ENCODE measurements at regions not wholly inside any gene's neighbourhood (a gene's known extent, or its start where the extent isn't known, plus 50 kb on each side); places are given as distances from the start of the nearest gene placed in this dataset.

DNA sequence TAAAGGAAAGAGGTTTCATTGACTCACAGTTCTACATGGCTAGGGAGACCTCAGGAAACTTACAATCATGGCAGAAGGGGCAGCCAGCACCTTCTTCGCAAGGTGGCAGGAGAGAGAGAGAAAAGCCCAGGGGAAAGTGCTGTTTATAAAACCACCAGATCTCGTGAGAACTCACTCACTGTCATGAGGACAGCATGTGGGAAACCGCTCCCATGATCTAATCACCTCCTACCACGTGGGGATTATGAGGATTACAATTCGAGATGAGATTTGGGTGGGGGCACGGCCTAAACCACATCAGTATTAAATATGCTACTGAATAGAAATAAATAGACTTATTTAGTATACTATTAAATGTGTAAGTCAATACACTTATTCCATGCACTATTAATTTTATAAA lies 70.6 kb upstream of the TCF21 start:
- Histone ChIP-seq H3K27me3 (no peaks in the 10 kb centered on the region), H3K9me3 (no peaks in the 10 kb centered on the region), H3K27ac (peak overlapping the region in 1 of 12 donors; percentile 15), H3K4me1 (peaks cover 0 to 7% (median 0%) of the 10 kb centered on the region in 12 donors), H3K36me3 (no peaks in the 10 kb centered on the region), H3K4me3 (no peak overlapping the region)
- no peak for TF ChIP-seq POLR2A (IDR thresholded peaks at IDR 0.05)
- TF ChIP-seq, protein P1, sequence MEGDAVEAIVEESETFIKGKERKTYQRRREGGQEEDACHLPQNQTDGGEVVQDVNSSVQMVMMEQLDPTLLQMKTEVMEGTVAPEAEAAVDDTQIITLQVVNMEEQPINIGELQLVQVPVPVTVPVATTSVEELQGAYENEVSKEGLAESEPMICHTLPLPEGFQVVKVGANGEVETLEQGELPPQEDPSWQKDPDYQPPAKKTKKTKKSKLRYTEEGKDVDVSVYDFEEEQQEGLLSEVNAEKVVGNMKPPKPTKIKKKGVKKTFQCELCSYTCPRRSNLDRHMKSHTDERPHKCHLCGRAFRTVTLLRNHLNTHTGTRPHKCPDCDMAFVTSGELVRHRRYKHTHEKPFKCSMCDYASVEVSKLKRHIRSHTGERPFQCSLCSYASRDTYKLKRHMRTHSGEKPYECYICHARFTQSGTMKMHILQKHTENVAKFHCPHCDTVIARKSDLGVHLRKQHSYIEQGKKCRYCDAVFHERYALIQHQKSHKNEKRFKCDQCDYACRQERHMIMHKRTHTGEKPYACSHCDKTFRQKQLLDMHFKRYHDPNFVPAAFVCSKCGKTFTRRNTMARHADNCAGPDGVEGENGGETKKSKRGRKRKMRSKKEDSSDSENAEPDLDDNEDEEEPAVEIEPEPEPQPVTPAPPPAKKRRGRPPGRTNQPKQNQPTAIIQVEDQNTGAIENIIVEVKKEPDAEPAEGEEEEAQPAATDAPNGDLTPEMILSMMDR (IDR thresholded peaks at IDR 0.05): no peak
- intact Hi-C loops (cut with DNase I): no loop called here
- ATAC-seq (no peak), DNase-seq (no peak)
- 66 to 72% (median 66%) methylated on average over 6 of the region's 6 CpGs for WGBS, 4 donors

DNA sequence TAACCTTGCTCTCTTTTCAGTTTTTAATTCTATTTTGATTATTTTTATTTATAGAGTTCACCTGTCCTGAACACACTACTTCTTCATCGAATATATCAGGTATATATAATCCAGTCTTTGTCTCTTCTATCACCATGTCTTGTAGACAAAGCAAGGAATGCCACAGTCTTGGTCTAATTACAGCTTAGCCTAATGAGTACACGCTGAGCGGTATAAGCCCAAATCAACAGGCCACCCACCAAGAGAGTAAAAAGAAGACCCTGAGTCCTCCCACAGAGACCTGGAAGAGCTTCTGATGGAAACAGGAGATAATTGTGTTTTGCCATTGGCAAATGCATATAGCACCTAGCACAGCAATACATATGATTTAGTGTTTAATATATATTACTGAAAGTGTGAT lies 68.7 kb upstream of the TCF21 start:
- DNase-seq (no peak), ATAC-seq (no peak)
- H3K27me3 ChIP-seq: no peaks in the 10 kb centered on the region
- no peak overlapping the region for H3K27ac ChIP-seq
- intact Hi-C loops (cut with DNase I): no loop called here
- TF ChIP-seq, protein P1 (IDR thresholded peaks at IDR 0.05): no peak
- no peak for TF ChIP-seq POLR2A (IDR thresholded peaks at IDR 0.05)
- WGBS, 4 donors: 58 to 72% (median 67%) methylated on average over 3 of the region's 3 CpGs
- no peaks in the 10 kb centered on the region for H3K9me3 ChIP-seq
- peaks cover 0 to 7% (median 0%) of the 10 kb centered on the region in 12 donors for H3K4me1 ChIP-seq
- H3K36me3 ChIP-seq: no peaks in the 10 kb centered on the region
- no peak overlapping the region for H3K4me3 ChIP-seq

DNA sequence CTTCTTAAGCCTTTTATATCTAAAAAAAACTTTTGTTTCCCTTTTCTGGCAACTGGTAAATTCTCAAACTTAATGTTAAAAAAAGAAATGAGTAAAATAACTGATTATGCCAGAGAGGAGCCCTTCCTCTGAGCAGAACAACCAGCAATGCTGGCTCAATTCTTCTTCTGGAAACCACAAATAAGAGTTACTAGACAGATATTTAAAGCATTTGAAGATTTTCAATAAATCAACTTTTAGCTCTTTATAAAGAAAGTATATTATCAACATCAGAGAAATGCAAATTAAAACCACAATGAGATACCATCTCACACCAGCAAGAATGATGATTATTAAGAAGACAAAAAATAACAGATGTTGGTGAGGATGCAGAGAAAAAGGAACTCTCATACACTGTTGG lies 61.1 kb upstream of the TCF21 start:
- Histone ChIP-seq H3K36me3 (no peaks in the 10 kb centered on the region), H3K4me3 (no peak overlapping the region), H3K27me3 (no peaks in the 10 kb centered on the region), H3K4me1 (no peaks in the 10 kb centered on the region), H3K9me3 (no peaks in the 10 kb centered on the region), H3K27ac (no peak overlapping the region)
- ATAC-seq (no peak), DNase-seq (no peak)
- no peak for TF ChIP-seq POLR2A (IDR thresholded peaks at IDR 0.05)
- TF ChIP-seq, protein P1 (IDR thresholded peaks at IDR 0.05): no peak
- intact Hi-C loops (cut with DNase I): no loop called here

DNA sequence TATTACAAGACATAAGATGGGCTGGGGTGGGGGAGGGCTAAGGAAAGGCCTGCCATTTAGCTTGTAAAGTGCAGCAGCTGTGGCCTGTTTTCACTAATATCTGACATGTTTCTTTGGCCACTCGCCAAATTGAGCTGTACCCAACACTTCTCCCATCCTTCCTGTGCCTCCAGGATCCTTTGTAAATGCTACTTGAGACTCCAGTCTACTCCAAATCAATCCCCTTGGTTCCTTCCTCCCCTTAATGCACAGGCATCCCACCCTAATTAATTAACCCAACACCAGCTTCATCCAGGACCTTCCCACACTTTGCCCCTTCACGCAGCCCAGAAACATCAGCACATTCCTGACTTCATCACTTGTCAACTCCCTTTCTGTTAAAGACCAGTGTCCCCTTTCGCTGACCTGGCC lies 55.0 kb upstream of the TCF21 start:
- no peaks in the 10 kb centered on the region for H3K36me3 ChIP-seq
- H3K27me3 ChIP-seq: peaks cover 0 to 13% (median 3%) of the 10 kb centered on the region in 9 donors
- H3K27ac ChIP-seq: peak overlapping the region in 1 of 12 donors; percentile 9
- TF ChIP-seq, protein P1 (IDR thresholded peaks at IDR 0.05): no peak
- no peak for TF ChIP-seq POLR2A (IDR thresholded peaks at IDR 0.05)
- WGBS, 4 donors: 22 to 33% (median 31%) methylated on average over 3 of the region's 3 CpGs
- ATAC-seq (peak in 2 of 4 donors; percentile 22 to 62), DNase-seq (peak in 2 of 5 donors; percentile 21 to 49)
- H3K4me3 ChIP-seq: no peak overlapping the region
- H3K4me1 ChIP-seq: peaks cover 0 to 6% (median 0%) of the 10 kb centered on the region in 12 donors
- H3K9me3 ChIP-seq: no peaks in the 10 kb centered on the region
- intact Hi-C loops (cut with DNase I): loop anchor here in 2 of 10 donors (5.0 to 10.0 kb wide), 3 partner anchors 81 to 269 kb away; no protein-coding TSS in a partner anchor

All from heart left ventricle (tissue), 16 donors.